T-helper 2 cell treated with Interferon-gamma antibody and Interleukin-4, amounts not matched to agents 5 μg/mL and 100 μg/mL, for 36 hours (primary cell): ENCODE measurements at regions not wholly inside any gene's neighbourhood (a gene's known extent, or its start where the extent isn't known, plus 50 kb on each side); places are given as distances from the start of the nearest gene placed in this dataset.

Experiments
- DNase-seq: peaks from one replicate; pipeline ENCODE4 v3.0.0; 2021; ENCODE audit warnings: low spot score
- H3K27ac Mint-ChIP-seq: one replicate; pipeline ENCODE4 v1.8.0; 2021; ENCODE audit warnings: mild to moderate bottlenecking, mixed read lengths
- H3K27me3 Mint-ChIP-seq: one replicate; pipeline ENCODE4 v1.8.0; 2021; ENCODE audit warnings: low read depth, mixed read lengths
- H3K36me3 Mint-ChIP-seq: one replicate; pipeline ENCODE4 v1.8.0; 2021; ENCODE audit warnings: low read depth, mixed read lengths
- H3K4me1 Mint-ChIP-seq: one replicate; pipeline ENCODE4 v1.8.0; 2021; ENCODE audit warnings: low read depth, mixed read lengths
- H3K4me3 Mint-ChIP-seq: one replicate; pipeline ENCODE4 v1.8.0; 2022; ENCODE audit warnings: mild to moderate bottlenecking, moderate library complexity, mixed read lengths
- H3K9me3 Mint-ChIP-seq: one replicate; pipeline ENCODE4 v1.8.0; 2021; ENCODE audit warnings: mixed read lengths

DNA sequence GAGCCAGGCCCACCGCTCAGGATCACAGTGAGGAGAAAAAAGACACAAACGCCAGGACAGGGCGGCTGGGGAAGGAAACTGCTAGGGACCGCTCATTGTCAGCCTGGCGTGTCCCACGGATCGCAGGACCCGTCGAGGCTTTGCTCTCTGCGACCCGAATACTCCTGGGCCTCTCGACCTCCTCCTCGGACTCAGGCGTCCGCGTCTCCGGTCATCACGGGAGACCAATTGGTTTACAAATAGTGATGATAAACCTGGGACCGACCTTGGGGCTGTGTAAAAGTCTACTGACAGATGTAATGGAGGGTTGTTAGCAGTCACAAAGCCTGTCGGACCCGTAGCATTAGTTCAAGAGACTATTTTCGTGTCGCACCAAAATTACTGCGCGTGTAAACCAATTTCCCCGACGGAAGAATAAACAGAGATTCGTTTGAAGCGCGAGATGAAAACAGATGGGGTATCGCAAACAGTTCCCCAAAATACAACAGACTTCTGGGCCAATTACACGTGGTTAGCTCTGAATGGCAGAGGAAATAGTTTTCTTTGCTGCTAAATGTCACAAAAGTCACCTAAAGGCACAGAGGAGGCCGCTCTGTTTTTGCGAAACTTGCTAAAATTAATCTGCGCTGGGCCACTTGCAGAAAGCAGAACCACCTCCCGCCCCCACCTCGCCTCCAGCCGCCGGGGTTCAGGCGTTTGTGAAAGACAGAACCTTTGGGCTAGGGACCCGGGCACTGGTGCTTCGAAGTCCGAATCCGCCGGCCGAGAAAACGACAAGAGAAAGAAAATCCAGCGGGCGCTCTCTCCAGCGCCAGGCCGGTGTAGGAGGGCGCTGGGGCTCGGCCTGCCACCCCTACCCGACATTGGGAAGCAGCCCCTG, 67.6 kb downstream of the FOXD1 start:
- Mint-ChIP-seq H3K36me3 (peaks cover 9% of the 10 kb centered on the region), H3K27ac (no peak overlapping the region), H3K4me1 (peaks cover 5% of the 10 kb centered on the region), H3K27me3 (peaks cover 75% of the 10 kb centered on the region), H3K4me3 (peak overlapping the region; percentile 15), H3K9me3 (peaks cover 27% of the 10 kb centered on the region)
- no peak for DNase-seq

DNA sequence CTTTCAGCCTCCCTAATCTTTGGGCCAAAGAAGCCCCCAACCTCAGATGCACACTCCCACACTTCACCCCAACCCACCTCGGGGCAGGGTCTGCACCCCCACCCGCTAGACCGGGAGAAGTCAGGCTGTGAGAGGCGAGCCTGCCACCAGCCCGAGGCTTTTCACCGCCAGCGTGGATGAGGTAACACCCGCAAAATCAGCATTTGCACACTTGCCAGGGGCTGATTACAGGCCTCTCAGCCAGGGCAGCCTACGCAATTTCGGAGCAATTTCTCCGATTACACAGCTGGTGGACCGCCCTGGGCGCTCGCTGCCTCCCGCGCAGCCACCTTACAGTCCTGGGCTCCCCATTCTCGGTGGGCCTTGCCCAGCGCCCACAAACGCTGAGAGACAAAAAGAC, 68.5 kb downstream of the FOXD1 start:
- peaks cover 5% of the 10 kb centered on the region for H3K4me1 Mint-ChIP-seq
- peaks cover 80% of the 10 kb centered on the region for H3K27me3 Mint-ChIP-seq
- DNase-seq: no peak
- no peak overlapping the region for H3K27ac Mint-ChIP-seq
- H3K36me3 Mint-ChIP-seq: peaks cover 6% of the 10 kb centered on the region
- H3K4me3 Mint-ChIP-seq: no peak overlapping the region
- H3K9me3 Mint-ChIP-seq: peaks cover 22% of the 10 kb centered on the region

DNA sequence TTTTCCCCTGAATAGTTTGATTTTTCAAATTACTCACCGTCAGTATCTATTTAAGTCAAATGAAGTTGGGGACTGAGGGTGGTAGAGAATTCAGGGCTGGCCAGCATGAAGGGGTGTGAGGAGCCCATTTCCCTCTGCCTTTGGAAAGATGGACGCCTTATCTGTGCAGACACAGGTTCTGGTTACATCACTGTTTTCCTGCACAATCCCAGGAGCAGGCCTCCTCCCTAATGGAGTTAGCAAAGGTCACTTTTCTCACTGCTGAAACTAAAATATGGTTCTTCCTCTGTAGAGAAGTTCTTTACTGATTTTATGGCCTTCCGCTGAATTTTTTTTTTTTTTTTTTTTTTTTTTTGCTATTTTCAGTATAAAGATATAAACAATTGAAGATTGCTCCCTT, 69.1 kb downstream of the FOXD1 start:
- Mint-ChIP-seq H3K4me1 (peaks cover 5% of the 10 kb centered on the region), H3K4me3 (no peak overlapping the region), H3K36me3 (peaks cover 5% of the 10 kb centered on the region), H3K27ac (no peak overlapping the region), H3K27me3 (peaks cover 80% of the 10 kb centered on the region), H3K9me3 (peaks cover 16% of the 10 kb centered on the region)
- no peak for DNase-seq

DNA sequence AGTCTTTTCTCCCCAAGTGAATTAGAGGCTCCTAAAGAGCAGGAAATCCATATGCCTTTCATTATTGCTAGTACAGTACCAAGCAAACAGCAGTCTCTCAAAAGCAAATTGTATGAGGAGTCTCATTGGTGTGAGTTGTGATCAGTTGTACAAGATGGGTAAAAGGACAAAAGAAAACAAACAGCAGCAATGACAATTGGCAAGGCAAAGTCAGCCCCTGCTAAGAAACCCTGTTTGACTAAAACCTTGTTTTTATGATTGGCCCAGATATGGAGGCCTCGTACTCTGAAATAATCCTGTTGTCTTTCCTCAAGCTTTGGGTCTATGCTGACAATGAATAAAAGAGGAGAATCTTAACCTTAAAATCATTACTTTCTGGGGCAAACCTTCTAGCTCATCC, 69.8 kb downstream of the FOXD1 start:
- peaks cover 5% of the 10 kb centered on the region for H3K4me1 Mint-ChIP-seq
- H3K36me3 Mint-ChIP-seq: peaks cover 1% of the 10 kb centered on the region

DNA sequence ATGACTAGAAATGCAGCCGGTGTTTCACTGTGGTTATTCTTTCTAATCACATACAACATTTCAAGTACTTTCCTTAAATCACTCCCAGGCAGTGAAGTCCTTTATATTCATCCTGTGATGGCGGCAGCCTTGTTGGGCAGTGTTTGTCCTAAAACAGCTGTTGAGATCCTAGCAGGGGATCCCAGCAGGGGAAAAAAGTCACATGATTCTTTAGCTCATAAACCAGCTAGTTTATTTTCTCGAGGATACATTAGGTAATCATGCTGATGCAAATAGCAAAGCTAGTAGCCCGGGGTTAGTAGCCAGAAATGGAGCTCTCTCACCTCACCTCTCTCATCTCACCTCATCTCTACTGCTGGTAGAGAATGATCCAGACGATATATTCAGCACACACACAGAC, 70.5 kb downstream of the FOXD1 start:
- Mint-ChIP-seq H3K27ac (no peak overlapping the region), H3K9me3 (peaks cover 3% of the 10 kb centered on the region), H3K36me3 (peaks cover 1% of the 10 kb centered on the region), H3K27me3 (peaks cover 68% of the 10 kb centered on the region), H3K4me3 (no peak overlapping the region), H3K4me1 (peaks cover 5% of the 10 kb centered on the region)
- no peak for DNase-seq

More for the DNA sequence above, 69.8 kb downstream of the FOXD1 start:
- Mint-ChIP-seq H3K4me3 (no peak overlapping the region), H3K27me3 (peaks cover 75% of the 10 kb centered on the region), H3K9me3 (peaks cover 10% of the 10 kb centered on the region), H3K27ac (no peak overlapping the region)
- no peak for DNase-seq

DNA sequence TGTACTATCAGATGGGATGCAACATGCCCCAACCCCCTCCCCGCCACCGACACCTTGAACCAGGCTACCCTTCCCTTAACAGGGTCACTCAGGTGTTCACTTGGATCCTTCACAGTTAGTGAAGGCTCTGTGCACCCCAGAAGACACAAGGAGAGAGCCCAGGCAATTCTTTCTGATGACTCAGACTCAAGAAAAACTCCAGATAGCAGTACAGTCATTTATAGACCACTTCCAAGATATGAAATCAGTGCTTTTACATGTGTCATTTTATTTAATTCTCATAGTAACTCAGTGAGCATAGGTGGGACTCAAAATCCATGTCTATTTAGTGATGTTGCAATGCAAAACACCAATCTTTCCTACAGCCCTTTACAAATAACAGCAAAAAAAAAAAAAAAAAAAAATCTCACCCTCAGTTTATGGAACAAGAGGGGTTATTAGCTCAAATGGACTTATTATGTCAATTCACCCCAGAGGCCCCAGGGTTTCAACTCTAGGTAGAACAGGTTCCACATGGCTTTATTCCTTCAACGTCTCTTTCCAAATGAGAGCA, 71.9 kb downstream of the FOXD1 start:
- H3K4me3 Mint-ChIP-seq: no peak overlapping the region
- DNase-seq: no peak
- H3K27ac Mint-ChIP-seq: no peak overlapping the region
- H3K27me3 Mint-ChIP-seq: peaks cover 66% of the 10 kb centered on the region
- H3K9me3 Mint-ChIP-seq: no peaks in the 10 kb centered on the region
- peaks cover 5% of the 10 kb centered on the region for H3K4me1 Mint-ChIP-seq
- no peaks in the 10 kb centered on the region for H3K36me3 Mint-ChIP-seq

DNA sequence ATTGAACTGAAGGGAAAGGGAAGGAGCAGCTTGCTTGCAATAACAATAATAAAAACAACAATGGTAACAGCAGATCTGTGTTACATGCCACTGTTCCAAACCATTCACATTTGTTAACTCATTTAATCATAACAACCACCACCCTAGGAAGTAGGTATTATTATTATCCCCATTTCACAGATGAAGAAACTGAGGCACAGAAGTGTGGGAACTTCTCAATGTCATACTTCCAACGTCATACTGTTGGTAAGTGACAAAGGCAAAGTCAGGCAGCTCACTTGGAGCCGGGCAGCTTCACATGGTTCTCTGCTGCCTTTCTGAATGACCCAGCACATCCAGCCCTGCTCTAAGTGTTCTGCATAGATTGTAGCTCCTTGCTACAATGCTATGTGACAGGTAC, 72.6 kb downstream of the FOXD1 start:
- peaks cover 66% of the 10 kb centered on the region for H3K27me3 Mint-ChIP-seq

DNA sequence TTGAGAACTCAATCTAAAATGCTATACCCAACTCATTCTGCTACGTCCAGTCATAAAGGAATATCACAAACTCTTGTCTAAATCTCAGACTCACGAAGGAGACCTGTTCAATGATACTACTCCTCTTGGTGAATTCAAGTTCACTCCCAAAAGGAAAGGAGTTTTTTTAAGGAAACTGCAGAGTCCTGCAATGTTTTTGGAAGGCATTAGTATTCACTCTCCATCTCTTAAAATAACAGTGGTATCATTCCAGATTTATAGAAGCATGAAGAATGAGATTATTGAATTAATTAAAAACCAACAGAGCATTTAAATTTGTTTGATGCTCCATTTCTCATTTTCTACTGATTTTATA, 73.4 kb downstream of the FOXD1 start:
- Mint-ChIP-seq H3K27ac (no peak overlapping the region), H3K36me3 (no peaks in the 10 kb centered on the region), H3K27me3 (peaks cover 59% of the 10 kb centered on the region), H3K9me3 (no peaks in the 10 kb centered on the region), H3K4me3 (no peak overlapping the region), H3K4me1 (no peaks in the 10 kb centered on the region)
- no peak for DNase-seq

More for the DNA sequence above, 72.6 kb downstream of the FOXD1 start:
- Mint-ChIP-seq H3K9me3 (no peaks in the 10 kb centered on the region), H3K36me3 (no peaks in the 10 kb centered on the region), H3K4me1 (peaks cover 4% of the 10 kb centered on the region), H3K27ac (no peak overlapping the region), H3K4me3 (no peak overlapping the region)
- DNase-seq: no peak

DNA sequence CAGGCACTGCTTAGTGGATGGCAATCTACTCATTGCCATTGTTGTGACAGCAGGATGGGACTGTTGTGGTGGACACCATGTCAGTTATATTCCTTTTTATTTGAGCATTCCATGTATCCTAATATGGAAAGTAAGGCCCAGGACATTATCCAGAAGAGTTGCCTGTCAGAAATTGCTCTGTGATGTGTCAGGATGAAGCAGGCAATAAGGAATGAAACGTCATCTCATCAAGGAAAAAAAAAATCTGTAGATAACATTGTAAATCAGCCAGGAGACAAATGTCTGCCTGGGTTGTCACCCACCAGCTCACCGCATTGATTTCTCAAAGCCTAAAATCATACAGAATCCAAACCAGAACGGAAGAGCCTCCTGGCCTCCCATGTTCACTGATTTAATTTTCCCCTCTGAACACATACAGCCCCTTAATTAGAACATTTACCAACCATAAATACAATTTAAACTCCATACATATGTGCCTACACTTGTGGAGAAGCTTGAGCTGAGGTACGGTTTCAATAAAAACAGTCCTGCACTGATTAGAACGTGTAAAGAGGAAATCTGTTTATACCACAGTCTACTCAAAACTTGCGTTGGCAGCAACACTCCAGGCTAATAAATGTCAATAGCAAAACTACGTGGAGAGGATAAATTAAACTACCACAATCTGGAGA, 73.9 kb downstream of the FOXD1 start:
- Mint-ChIP-seq H3K4me1 (no peaks in the 10 kb centered on the region), H3K27me3 (peaks cover 53% of the 10 kb centered on the region), H3K27ac (no peak overlapping the region), H3K36me3 (no peaks in the 10 kb centered on the region), H3K4me3 (no peak overlapping the region), H3K9me3 (no peaks in the 10 kb centered on the region)
- DNase-seq: no peak

DNA sequence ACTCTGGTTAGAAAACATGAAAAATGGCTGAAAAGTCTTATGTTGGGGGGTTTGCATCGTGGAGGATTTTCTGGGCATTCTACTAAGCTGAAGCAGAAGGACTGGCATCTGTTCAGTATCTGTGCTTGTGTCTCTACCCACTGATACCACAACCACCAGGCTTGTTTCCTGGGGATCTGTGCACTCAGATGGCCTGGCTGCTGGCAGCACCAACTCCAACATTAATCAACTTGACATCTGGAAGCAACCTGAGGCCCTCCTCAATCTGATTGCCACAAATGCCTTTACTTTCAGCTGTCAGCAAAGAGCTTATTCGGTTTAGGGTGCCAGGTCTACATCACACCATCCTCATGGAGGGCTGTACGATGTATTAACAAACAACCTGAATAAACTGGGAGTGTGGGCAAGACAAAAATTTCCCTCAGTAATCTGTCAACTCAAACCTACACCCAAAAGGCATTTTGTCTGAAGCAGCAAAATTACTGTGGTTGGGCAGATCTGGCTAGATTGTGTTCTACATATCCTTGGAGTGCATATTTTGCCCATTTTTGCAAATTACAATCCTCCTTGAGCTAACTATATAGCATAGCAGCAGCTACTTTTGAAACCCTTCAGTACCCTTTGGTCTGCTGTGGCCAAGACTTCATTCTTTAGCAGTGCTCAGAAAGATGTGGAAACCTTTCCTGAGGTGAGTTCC, 74.6 kb downstream of the FOXD1 start:
- no peak overlapping the region for H3K4me3 Mint-ChIP-seq
- no peaks in the 10 kb centered on the region for H3K36me3 Mint-ChIP-seq
- H3K4me1 Mint-ChIP-seq: no peaks in the 10 kb centered on the region
- no peak for DNase-seq
- H3K27ac Mint-ChIP-seq: no peak overlapping the region
- no peaks in the 10 kb centered on the region for H3K9me3 Mint-ChIP-seq
- H3K27me3 Mint-ChIP-seq: peaks cover 47% of the 10 kb centered on the region

DNA sequence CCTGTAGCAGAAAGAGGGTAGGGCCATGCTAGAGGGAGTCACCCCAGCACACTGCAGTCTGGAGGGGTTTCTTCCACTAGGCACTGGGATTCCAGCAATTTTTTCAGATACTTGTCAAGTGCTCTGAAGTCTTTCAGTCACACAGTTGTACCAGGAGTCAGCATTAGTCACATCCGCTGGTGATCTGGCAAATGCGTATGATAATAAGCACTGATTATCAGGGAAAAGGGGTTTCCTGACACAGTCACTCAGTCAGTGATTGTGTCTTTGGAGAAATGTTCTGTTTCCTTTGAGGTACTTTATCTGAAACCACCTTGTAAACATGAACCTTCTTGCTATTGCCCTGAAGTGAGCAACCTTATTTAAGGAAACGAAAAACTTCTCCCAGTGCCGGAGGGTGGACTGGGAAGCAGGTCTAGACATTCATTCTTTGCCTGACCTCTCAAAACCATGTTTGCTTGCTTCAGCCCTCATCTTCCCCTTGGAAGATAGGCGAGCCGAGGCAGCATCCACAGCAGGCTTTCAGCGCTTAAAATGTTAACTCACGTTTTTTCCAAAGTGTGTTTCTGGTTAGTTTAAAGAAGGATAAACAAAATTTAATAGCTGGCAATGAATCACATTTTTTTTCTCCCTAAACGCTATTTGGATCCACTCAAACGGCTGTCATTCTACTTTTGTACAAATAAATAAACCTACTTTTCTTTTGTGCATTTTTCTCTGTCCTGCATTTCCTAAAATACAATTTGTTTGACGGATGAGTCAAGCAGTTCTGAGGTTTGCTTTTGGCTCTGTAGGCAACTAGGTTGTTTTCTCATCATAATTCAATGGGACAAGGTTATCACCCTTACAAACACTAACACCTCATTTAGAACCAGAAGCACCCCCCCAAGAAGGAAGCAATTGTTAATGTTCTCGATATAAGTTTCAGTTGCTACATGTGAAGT, 77.7 kb downstream of the FOXD1 start:
- Mint-ChIP-seq H3K36me3 (no peaks in the 10 kb centered on the region), H3K4me3 (no peak overlapping the region), H3K27ac (no peak overlapping the region), H3K27me3 (peaks cover 25% of the 10 kb centered on the region), H3K9me3 (no peaks in the 10 kb centered on the region), H3K4me1 (no peaks in the 10 kb centered on the region)
- no peak for DNase-seq

DNA sequence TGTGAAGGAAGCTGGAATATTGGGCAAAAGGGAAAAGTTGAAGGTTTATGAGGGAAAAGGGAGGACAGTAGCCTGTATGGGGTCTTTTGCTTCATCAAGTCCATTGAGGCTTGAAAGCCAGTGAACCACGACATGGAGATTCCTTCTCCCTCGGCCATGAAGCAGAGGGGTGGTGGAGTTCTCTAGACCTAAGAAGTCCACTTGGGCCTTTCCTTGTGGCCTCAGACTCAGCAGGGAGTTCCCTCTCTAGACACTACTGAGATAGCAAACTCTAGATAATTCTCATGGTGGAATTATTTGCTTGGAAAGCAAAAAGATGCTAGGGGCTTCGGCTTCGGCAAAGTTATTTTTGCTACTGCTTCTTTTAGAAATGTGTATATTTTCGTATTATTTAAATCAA, 78.5 kb downstream of the FOXD1 start:
- no peak overlapping the region for H3K27ac Mint-ChIP-seq
- H3K36me3 Mint-ChIP-seq: no peaks in the 10 kb centered on the region
- no peak overlapping the region for H3K4me3 Mint-ChIP-seq
- peaks cover 20% of the 10 kb centered on the region for H3K27me3 Mint-ChIP-seq
- no peaks in the 10 kb centered on the region for H3K4me1 Mint-ChIP-seq
- H3K9me3 Mint-ChIP-seq: no peaks in the 10 kb centered on the region
- no peak for DNase-seq

DNA sequence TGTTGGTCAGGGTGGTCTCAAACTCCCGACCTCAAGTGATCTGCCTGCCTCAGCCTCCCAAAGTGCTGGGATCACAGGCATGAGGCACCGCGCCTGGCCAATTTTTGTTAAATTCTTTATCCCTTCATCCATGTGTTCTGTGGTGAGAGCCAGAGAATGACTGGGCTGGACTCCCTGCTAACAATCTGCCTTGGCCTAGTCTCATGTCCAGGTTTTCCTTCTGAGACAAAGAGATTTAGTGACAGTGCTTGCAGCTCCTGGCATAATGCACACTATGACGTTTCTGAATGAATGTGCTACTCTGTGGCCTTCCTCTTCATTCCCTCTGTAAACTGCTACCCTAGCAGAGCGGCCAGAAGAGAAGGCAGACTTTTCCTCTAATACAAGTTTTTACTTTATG, 79.3 kb downstream of the FOXD1 start:
- no peaks in the 10 kb centered on the region for H3K4me1 Mint-ChIP-seq
- H3K27ac Mint-ChIP-seq: no peak overlapping the region
- DNase-seq: no peak
- H3K36me3 Mint-ChIP-seq: no peaks in the 10 kb centered on the region
- H3K9me3 Mint-ChIP-seq: no peaks in the 10 kb centered on the region
- peaks cover 19% of the 10 kb centered on the region for H3K27me3 Mint-ChIP-seq
- no peak overlapping the region for H3K4me3 Mint-ChIP-seq
